K562 (cell line): ENCODE measurements at regions not wholly inside any gene's neighbourhood (a gene's known extent, or its start where the extent isn't known, plus 50 kb on each side); places are given as distances from the start of the nearest gene placed in this dataset.
A peak's percentile ranks its signal among the peaks of the same experiment; 100 is the strongest.

Experiments
- CHD2 ChIP-seq: IDR thresholded peaks from 2 replicates; pipeline ENCODE4 v1.6.1; 2011; ENCODE audit warnings: low read depth, low read length
- CXXC5 ChIP-seq: fragments of 250-450 bp; sonication (Bioruptor Pico); IDR thresholded peaks from 2 replicates; pipeline ENCODE4 v1.8.0; 2022; ENCODE audit warnings: inconsistent platforms, mild to moderate bottlenecking, moderate library complexity
- ETS2 ChIP-seq: IDR thresholded peaks from 2 replicates; pipeline ENCODE4 v1.6.1; 2016; ENCODE audit warnings: borderline replicate concordance, missing genetic modification characterization, mild to moderate bottlenecking, moderate library complexity, missing compliant biosample characterization; ENCODE audit not compliant: poor library complexity, severe bottlenecking
- MEF2D ChIP-seq: conservative IDR thresholded peaks from 2 replicates; pipeline ENCODE4 v1.6.1; 2016; ENCODE audit warnings: low read depth, missing genetic modification characterization, missing compliant biosample characterization
- MEIS2 ChIP-seq: fragments of 450-650 bp; IDR thresholded peaks from 2 replicates; pipeline ENCODE4 v1.6.1; 2014; ENCODE audit warnings: mild to moderate bottlenecking; ENCODE audit not compliant: partially characterized antibody
- NCOA2 ChIP-seq, 2 experiments: fragments of 450-650 bp; IDR thresholded peaks; 2 replicates each; pipeline ENCODE4 v1.6.1; 2018; ENCODE audit warnings: mild to moderate bottlenecking in 2 of 2, moderate library complexity in 1 of 2; ENCODE audit not compliant: partially characterized antibody in 2 of 2
- PHF8 ChIP-seq: fragments of 200-600 bp; sonication (generic); IDR thresholded peaks from 2 replicates; pipeline ENCODE4 v1.6.1; 2012; ENCODE audit warnings: mixed run types, mild to moderate bottlenecking, inconsistent platforms, low read length, moderate library complexity, borderline replicate concordance
- RBM25 ChIP-seq: fragments of 200-400 bp; formaldehyde crosslinking; IDR thresholded peaks from 2 replicates; pipeline ENCODE4 v1.6.1; 2018; ENCODE audit warnings: low read length, low read depth, moderate library complexity; ENCODE audit not compliant: severe bottlenecking
- SNIP1 ChIP-seq: fragments of 450-650 bp; IDR thresholded peaks from 2 replicates; pipeline ENCODE4 v1.7.1; 2017; ENCODE audit warnings: low read depth, mild to moderate bottlenecking
- TAF1 ChIP-seq: IDR thresholded peaks from 2 replicates; pipeline ENCODE4 v1.6.1; 2011; ENCODE audit warnings: mild to moderate bottlenecking, low read length, moderate library complexity; ENCODE audit not compliant: insufficient read depth, control insufficient read depth, severe bottlenecking; ENCODE audit errors: extremely low read depth
- U2AF2 ChIP-seq: fragments of 200-400 bp; formaldehyde crosslinking; optimal IDR thresholded peaks from 2 replicates; pipeline ENCODE3; 2017; ENCODE audit warnings: low read depth, mild to moderate bottlenecking, low read length
- ZNF165 ChIP-seq: fragments of 250-450 bp; sonication (Bioruptor Pico); IDR thresholded peaks from 2 replicates; pipeline ENCODE4 v1.4.0; 2020; ENCODE audit warnings: borderline replicate concordance
- ZNF23 ChIP-seq: fragments of 250-450 bp; sonication (Bioruptor Pico); IDR thresholded peaks from 2 replicates; pipeline ENCODE4 v1.4.0; 2020; ENCODE audit warnings: mild to moderate bottlenecking
- ZNF274 ChIP-seq: IDR thresholded peaks from 2 replicates; pipeline ENCODE4 v1.6.1; 2011; ENCODE audit warnings: low read depth, mild to moderate bottlenecking, low read length, moderate library complexity, borderline replicate concordance
- ZNF444 ChIP-seq: fragments of 250-450 bp; sonication (Bioruptor Pico); IDR thresholded peaks from 2 replicates; pipeline ENCODE4 v1.4.0; 2020; ENCODE audit warnings: mild to moderate bottlenecking, moderate library complexity
- ZNF778 ChIP-seq: fragments of 450-650 bp; formaldehyde crosslinking; IDR thresholded peaks from 2 replicates; pipeline ENCODE4 v1.4.0; 2020; ENCODE audit warnings: mild to moderate bottlenecking, moderate library complexity
- TF ChIP-seq, protein P1 (sequence below): fragments of 450-650 bp; formaldehyde crosslinking; conservative IDR thresholded peaks from 2 replicates; pipeline ENCODE4 v1.4.0; 2022; ENCODE audit warnings: mild to moderate bottlenecking, missing genetic modification characterization
- TF ChIP-seq, protein P2 (sequence below): fragments of 250-450 bp; sonication (Bioruptor Pico); IDR thresholded peaks from 2 replicates; pipeline ENCODE4 v1.8.0; 2021; ENCODE audit warnings: mild to moderate bottlenecking, moderate library complexity
- TF ChIP-seq, protein P3 (sequence below): fragments of 450-650 bp; formaldehyde crosslinking; IDR thresholded peaks from 2 replicates; pipeline ENCODE4 v1.4.0; 2020; ENCODE audit warnings: mild to moderate bottlenecking, moderate library complexity
- TF ChIP-seq, protein P4 (sequence below): fragments of 450-650 bp; IDR thresholded peaks from 2 replicates; pipeline ENCODE4 v1.6.1; 2016

DNA sequence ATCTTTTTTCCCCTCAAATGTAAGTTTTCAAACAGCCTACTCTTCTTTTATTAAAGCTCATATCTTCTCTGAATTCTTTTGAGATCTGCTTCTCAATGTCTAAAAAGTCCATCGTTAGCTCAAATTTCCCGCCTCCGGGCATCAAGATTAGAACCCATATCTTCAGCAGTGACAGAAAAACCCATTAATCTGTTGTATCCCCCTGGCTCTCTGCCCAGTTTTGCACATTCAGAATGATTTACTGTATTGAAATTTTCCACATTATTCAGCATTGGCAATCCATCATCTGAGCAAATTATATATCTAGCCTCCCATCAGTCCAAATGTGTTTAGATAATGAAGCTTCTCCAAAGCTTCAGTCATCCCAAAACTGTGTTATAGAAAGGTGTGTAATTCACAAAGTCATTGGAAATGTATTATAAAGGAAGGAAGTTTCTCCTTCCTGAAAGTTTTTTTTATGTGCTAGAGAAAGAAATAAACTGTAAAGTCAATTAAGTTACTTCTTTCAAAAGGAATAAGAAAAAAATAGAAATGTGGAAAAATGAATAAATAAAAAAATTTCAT is 849.9 kb downstream of the MAT2B start (continued):
- no peak for TF ChIP-seq U2AF2
- TF ChIP-seq TAF1, result no peak
- no peak for TF ChIP-seq ZNF778 (CRISPR knock-in tag)
- TF ChIP-seq NCOA2 (IDR thresholded peaks at IDR 0.05; ENCODE audit: partially characterized antibody in 2 of 2), result no peak
- TF ChIP-seq CHD2, result no peak
- TF ChIP-seq, protein P1, sequence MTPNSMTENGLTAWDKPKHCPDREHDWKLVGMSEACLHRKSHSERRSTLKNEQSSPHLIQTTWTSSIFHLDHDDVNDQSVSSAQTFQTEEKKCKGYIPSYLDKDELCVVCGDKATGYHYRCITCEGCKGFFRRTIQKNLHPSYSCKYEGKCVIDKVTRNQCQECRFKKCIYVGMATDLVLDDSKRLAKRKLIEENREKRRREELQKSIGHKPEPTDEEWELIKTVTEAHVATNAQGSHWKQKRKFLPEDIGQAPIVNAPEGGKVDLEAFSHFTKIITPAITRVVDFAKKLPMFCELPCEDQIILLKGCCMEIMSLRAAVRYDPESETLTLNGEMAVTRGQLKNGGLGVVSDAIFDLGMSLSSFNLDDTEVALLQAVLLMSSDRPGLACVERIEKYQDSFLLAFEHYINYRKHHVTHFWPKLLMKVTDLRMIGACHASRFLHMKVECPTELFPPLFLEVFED, result no peak
- no peak for TF ChIP-seq ZNF23 (CRISPR knock-in tag)
- TF ChIP-seq RBM25, result no peak
- no peak for TF ChIP-seq ETS2 (tag)
- TF ChIP-seq CXXC5, result peak; percentile 30; the same call in 1 of the 2 replicates
- TF ChIP-seq MEF2D (tag), result no peak
- TF ChIP-seq, protein P2, sequence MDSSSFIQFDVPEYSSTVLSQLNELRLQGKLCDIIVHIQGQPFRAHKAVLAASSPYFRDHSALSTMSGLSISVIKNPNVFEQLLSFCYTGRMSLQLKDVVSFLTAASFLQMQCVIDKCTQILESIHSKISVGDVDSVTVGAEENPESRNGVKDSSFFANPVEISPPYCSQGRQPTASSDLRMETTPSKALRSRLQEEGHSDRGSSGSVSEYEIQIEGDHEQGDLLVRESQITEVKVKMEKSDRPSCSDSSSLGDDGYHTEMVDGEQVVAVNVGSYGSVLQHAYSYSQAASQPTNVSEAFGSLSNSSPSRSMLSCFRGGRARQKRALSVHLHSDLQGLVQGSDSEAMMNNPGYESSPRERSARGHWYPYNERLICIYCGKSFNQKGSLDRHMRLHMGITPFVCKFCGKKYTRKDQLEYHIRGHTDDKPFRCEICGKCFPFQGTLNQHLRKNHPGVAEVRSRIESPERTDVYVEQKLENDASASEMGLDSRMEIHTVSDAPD, result no peak
- TF ChIP-seq ZNF165 (CRISPR knock-in tag), result no peak
- TF ChIP-seq, protein P3, sequence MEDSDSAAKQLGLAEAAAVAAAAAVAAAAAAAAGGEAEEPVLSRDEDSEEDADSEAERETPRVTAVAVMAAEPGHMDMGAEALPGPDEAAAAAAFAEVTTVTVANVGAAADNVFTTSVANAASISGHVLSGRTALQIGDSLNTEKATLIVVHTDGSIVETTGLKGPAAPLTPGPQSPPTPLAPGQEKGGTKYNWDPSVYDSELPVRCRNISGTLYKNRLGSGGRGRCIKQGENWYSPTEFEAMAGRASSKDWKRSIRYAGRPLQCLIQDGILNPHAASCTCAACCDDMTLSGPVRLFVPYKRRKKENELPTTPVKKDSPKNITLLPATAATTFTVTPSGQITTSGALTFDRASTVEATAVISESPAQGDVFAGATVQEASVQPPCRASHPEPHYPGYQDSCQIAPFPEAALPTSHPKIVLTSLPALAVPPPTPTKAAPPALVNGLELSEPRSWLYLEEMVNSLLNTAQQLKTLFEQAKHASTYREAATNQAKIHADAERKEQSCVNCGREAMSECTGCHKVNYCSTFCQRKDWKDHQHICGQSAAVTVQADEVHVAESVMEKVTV, result no peak
- peak; percentile 99 for TF ChIP-seq MEIS2
- no peak for TF ChIP-seq ZNF274
- TF ChIP-seq, protein P4, sequence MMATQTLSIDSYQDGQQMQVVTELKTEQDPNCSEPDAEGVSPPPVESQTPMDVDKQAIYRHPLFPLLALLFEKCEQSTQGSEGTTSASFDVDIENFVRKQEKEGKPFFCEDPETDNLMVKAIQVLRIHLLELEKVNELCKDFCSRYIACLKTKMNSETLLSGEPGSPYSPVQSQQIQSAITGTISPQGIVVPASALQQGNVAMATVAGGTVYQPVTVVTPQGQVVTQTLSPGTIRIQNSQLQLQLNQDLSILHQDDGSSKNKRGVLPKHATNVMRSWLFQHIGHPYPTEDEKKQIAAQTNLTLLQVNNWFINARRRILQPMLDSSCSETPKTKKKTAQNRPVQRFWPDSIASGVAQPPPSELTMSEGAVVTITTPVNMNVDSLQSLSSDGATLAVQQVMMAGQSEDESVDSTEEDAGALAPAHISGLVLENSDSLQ, result peak; percentile 93
- TF ChIP-seq ZNF444 (CRISPR knock-in tag), result no peak
- TF ChIP-seq PHF8, result no peak
- TF ChIP-seq SNIP1, result no peak
